Uterus (tissue), 3 donors: ENCODE measurements at regions not wholly inside any gene's neighbourhood (a gene's known extent, or its start where the extent isn't known, plus 50 kb on each side); places are given as distances from the start of the nearest gene placed in this dataset.

ENCODE experiments used
- DNase-seq, 2 donors: peaks; one replicate each; pipeline ENCODE4 v3.0.0-alpha.2; 2019 to 2020
- H3K27ac ChIP-seq, 2 donors: fragments of 200-600 bp; sonication (generic); 1 replicate in 1 of 2; 2 replicates in 1 of 2; pipeline ENCODE4 v1.5.1; 2016 to 2018
- H3K27me3 ChIP-seq, 2 donors: fragments of 200-600 bp; sonication (generic); one replicate each; pipeline ENCODE4 v1.5.1; 2018 to 2019; ENCODE audit warnings: control low read depth in 1 of 2
- H3K36me3 ChIP-seq, 2 donors: fragments of 200-600 bp; sonication (generic); one replicate each; pipeline ENCODE4 v1.5.1; 2019; ENCODE audit warnings: control low read depth in 1 of 2
- H3K4me1 ChIP-seq, 2 donors: fragments of 200-600 bp; sonication (generic); one replicate each; pipeline ENCODE4 v1.5.1; 2018 to 2019; ENCODE audit warnings: control low read depth in 1 of 2
- H3K4me3 ChIP-seq, 2 donors: fragments of 200-600 bp; sonication (generic); 1 replicate in 1 of 2; 2 replicates in 1 of 2; pipeline ENCODE4 v1.5.1; 2018 to 2019; ENCODE audit warnings: mild to moderate bottlenecking in 1 of 2
- H3K9me3 ChIP-seq, 2 donors: fragments of 200-600 bp; sonication (generic); one replicate each; pipeline ENCODE4 v1.5.1; 2019; ENCODE audit warnings: control low read depth in 1 of 2
- POLR2A ChIP-seq, 2 donors: fragments of 450-650 bp; IDR thresholded peaks; one replicate each; pipeline ENCODE4 v1.6.1; 2016; ENCODE audit warnings: antibody characterized with exemption in 2 of 2, mild to moderate bottlenecking in 1 of 2, moderate library complexity in 1 of 2
- intact Hi-C: fragments of 100-400 bp; cut with DNase I; formaldehyde crosslinking; loops from one replicate; pipeline ENCODE4 v1.15.1; 2023; ENCODE audit warnings: low total_unique reads
- TF ChIP-seq, protein P1 (sequence below), 4 experiments: fragments of 200-600 bp in 2 of 4; fragments of 450-650 bp in 2 of 4; sonication (generic) in 2 of 4; IDR thresholded peaks; one replicate each; pipeline ENCODE4 v1.5.1; 2016 to 2019; ENCODE audit warnings: antibody characterized with exemption in 4 of 4, mild to moderate bottlenecking in 2 of 4, moderate library complexity in 1 of 4
- donor health status: DM: yes; HTN: yes; CAD: no.

GRCh38 chr13:74450964-74451363 lies 316.8 kb upstream of the KLF12 start:
- no peak overlapping the region for H3K27ac ChIP-seq
- H3K27me3 ChIP-seq, result no peaks in the 10 kb centered on the region
- H3K4me3 ChIP-seq, result no peak overlapping the region
- no peaks in the 10 kb centered on the region for H3K4me1 ChIP-seq
- TF ChIP-seq, protein P1, sequence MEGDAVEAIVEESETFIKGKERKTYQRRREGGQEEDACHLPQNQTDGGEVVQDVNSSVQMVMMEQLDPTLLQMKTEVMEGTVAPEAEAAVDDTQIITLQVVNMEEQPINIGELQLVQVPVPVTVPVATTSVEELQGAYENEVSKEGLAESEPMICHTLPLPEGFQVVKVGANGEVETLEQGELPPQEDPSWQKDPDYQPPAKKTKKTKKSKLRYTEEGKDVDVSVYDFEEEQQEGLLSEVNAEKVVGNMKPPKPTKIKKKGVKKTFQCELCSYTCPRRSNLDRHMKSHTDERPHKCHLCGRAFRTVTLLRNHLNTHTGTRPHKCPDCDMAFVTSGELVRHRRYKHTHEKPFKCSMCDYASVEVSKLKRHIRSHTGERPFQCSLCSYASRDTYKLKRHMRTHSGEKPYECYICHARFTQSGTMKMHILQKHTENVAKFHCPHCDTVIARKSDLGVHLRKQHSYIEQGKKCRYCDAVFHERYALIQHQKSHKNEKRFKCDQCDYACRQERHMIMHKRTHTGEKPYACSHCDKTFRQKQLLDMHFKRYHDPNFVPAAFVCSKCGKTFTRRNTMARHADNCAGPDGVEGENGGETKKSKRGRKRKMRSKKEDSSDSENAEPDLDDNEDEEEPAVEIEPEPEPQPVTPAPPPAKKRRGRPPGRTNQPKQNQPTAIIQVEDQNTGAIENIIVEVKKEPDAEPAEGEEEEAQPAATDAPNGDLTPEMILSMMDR (IDR thresholded peaks at IDR 0.05), result no peak
- no peak for TF ChIP-seq POLR2A (IDR thresholded peaks at IDR 0.05)
- no peak for DNase-seq
- H3K9me3 ChIP-seq, result no peaks in the 10 kb centered on the region
- H3K36me3 ChIP-seq, result no peaks in the 10 kb centered on the region
- intact Hi-C loops, result no loop called here

GRCh38 chr13:74450525-74450845 lies 316.3 kb upstream of the KLF12 start:
- TF ChIP-seq, protein P1 (IDR thresholded peaks at IDR 0.05), result no peak
- TF ChIP-seq POLR2A (IDR thresholded peaks at IDR 0.05), result no peak
- Histone ChIP-seq H3K36me3 (no peaks in the 10 kb centered on the region), H3K27ac (no peak overlapping the region), H3K9me3 (no peaks in the 10 kb centered on the region), H3K27me3 (no peaks in the 10 kb centered on the region), H3K4me3 (no peak overlapping the region), H3K4me1 (no peaks in the 10 kb centered on the region)
- intact Hi-C loops, result no loop called here
- no peak for DNase-seq

DNA sequence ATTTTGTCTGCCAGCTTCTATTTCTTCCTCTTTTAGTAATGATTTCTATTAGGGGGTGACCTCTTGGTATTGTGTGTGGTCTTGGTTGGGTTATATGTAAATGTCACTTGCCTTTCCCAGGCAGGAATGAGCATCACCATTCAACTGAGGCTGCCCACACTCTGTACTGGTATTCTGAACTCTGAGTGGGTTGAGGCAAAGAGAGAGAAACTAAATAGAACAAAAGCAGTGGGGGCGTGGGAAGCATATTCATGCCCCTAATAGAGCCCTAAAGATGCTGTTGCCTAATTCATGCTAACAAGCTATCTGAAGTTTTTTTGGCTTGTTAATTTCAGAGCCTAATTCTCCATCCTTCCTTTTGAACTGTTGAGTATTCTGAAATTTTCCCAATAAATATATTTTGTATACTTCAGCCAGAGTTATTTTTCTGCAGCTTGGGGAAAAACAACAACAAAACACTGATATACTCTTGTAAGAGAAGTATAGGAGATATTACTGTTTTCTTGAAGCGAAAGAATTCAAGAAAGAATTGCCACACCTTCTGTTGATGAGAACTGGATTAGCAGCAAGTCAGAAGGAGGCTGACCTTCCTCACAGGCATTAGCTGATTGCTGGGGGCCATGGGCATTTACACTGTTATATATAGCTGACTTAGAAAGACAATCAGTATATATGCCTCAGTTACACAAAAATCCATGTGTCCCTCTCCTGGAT lies 315.8 kb upstream of the KLF12 start:
- DNase-seq, result no peak
- H3K27ac ChIP-seq, result no peak overlapping the region
- intact Hi-C loops, result no loop called here
- no peaks in the 10 kb centered on the region for H3K9me3 ChIP-seq
- no peaks in the 10 kb centered on the region for H3K27me3 ChIP-seq
- TF ChIP-seq, protein P1 (IDR thresholded peaks at IDR 0.05), result no peak
- no peak for TF ChIP-seq POLR2A (IDR thresholded peaks at IDR 0.05)
- no peaks in the 10 kb centered on the region for H3K4me1 ChIP-seq
- H3K4me3 ChIP-seq, result no peak overlapping the region
- no peaks in the 10 kb centered on the region for H3K36me3 ChIP-seq

- H3K9me3 ChIP-seq, result no peaks in the 10 kb centered on the region
- DNase-seq, result no peak
- TF ChIP-seq, protein P1 (IDR thresholded peaks at IDR 0.05), result no peak
- TF ChIP-seq POLR2A (IDR thresholded peaks at IDR 0.05), result no peak
- no peak overlapping the region for H3K4me3 ChIP-seq
- H3K4me1 ChIP-seq, result no peaks in the 10 kb centered on the region
- intact Hi-C loops, result no loop called here
- H3K27me3 ChIP-seq, result no peaks in the 10 kb centered on the region
- no peak overlapping the region for H3K27ac ChIP-seq
- H3K36me3 ChIP-seq, result no peaks in the 10 kb centered on the region
These were observed 310.8 kb upstream of the KLF12 start for GRCh38 chr13:74444864-74445479.

DNA sequence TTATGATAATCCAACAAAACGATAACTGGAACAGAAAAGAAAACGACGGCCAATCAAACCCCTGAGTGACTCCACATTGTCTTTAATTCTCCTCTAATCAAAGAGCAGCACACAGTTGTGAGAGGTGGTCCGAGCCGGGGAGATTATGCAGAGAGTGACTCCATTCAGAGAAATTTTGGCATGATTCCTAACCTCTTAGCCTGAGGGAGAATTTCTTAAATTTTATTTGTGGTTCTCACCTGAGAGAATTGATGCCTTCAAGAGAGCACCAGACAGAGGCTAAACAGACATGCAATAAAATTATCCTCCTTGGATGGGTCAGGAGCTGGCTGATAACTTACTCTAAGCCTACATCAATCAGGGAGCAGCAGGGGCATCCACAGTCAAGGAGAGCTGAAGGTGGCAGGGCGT lies 310.0 kb upstream of the KLF12 start:
- Histone ChIP-seq H3K27me3 (no peaks in the 10 kb centered on the region), H3K27ac (no peak overlapping the region), H3K36me3 (no peaks in the 10 kb centered on the region), H3K4me3 (no peak overlapping the region), H3K9me3 (no peaks in the 10 kb centered on the region), H3K4me1 (no peaks in the 10 kb centered on the region)
- DNase-seq, result no peak
- intact Hi-C loops, result no loop called here
- TF ChIP-seq, protein P1 (IDR thresholded peaks at IDR 0.05), result no peak
- no peak for TF ChIP-seq POLR2A (IDR thresholded peaks at IDR 0.05)
